ENCODE measurements at regions not wholly inside any gene's neighbourhood (a gene's known extent, or its start where the extent isn't known, plus 50 kb on each side); places are given as distances from the start of the nearest gene placed in this dataset.

- H3K36me3 Mint-ChIP-seq: no peaks in the 10 kb centered on the region
- peaks cover 55 to 67% of the 10 kb centered on the region in 2 donors for H3K4me1 Mint-ChIP-seq (ENCODE audit: low read depth in 2 of 2)
- no peaks in the 10 kb centered on the region for H3K9me3 Mint-ChIP-seq
- H3K27me3 Mint-ChIP-seq: no peaks in the 10 kb centered on the region
- DNase-seq (ENCODE audit: low spot score) (no peak), ATAC-seq (no peak)
- H3K27ac Mint-ChIP-seq: peak overlapping the region in 1 of 2 donors; percentile 94
- no peak overlapping the region for H3K4me3 Mint-ChIP-seq
Measured at GRCh38 chr6:227812-228338, 64.4 kb upstream of the DUSP22 start.

- peak overlapping the region; percentile 14 to 29 for H3K27ac Mint-ChIP-seq
- no peaks in the 10 kb centered on the region for H3K9me3 Mint-ChIP-seq
- peaks cover 48 to 62% of the 10 kb centered on the region in 2 donors for H3K4me1 Mint-ChIP-seq (ENCODE audit: low read depth in 2 of 2)
- H3K27me3 Mint-ChIP-seq: no peaks in the 10 kb centered on the region
- H3K4me3 Mint-ChIP-seq: no peak overlapping the region
- ATAC-seq (no peak), DNase-seq (ENCODE audit: low spot score) (no peak)
- no peaks in the 10 kb centered on the region for H3K36me3 Mint-ChIP-seq
Measured at GRCh38 chr6:228881-229651, 63.2 kb upstream of the DUSP22 start.

GRCh38 chr6:231779-232178, 60.5 kb upstream of the DUSP22 start:
- Mint-ChIP-seq H3K9me3 (no peaks in the 10 kb centered on the region), H3K27ac (peak overlapping the region; percentile 35 to 81), H3K27me3 (no peaks in the 10 kb centered on the region), H3K36me3 (no peaks in the 10 kb centered on the region), H3K4me1 (ENCODE audit: low read depth in 2 of 2) (peaks cover 44 to 59% of the 10 kb centered on the region in 2 donors), H3K4me3 (peak overlapping the region; percentile 11)
- ATAC-seq (peak; percentile 44 to 68), DNase-seq (ENCODE audit: low spot score) (no peak)

- no peaks in the 10 kb centered on the region for H3K36me3 Mint-ChIP-seq
- H3K4me3 Mint-ChIP-seq: no peak overlapping the region
- H3K27ac Mint-ChIP-seq: peak overlapping the region; percentile 39 to 61
- peaks cover 46 to 60% of the 10 kb centered on the region in 2 donors for H3K4me1 Mint-ChIP-seq (ENCODE audit: low read depth in 2 of 2)
- H3K9me3 Mint-ChIP-seq: peaks cover 2% of the 10 kb centered on the region
- DNase-seq (ENCODE audit: low spot score): no peak
- ATAC-seq: peak in 1 of 2 donors; percentile 8
- H3K27me3 Mint-ChIP-seq: no peaks in the 10 kb centered on the region
Measured at GRCh38 chr6:232982-233640, 59.2 kb upstream of the DUSP22 start.

GRCh38 chr6:234706-235372, 57.4 kb upstream of the DUSP22 start:
- Mint-ChIP-seq H3K27ac (peak overlapping the region; percentile 75 to 83), H3K4me1 (ENCODE audit: low read depth in 2 of 2) (peaks cover 46 to 59% of the 10 kb centered on the region in 2 donors), H3K27me3 (no peaks in the 10 kb centered on the region), H3K36me3 (no peaks in the 10 kb centered on the region), H3K9me3 (peaks cover 3% of the 10 kb centered on the region), H3K4me3 (peak overlapping the region; percentile 78)
- no peak for ATAC-seq
- DNase-seq (ENCODE audit: low spot score): no peak

GRCh38 chr6:235763-236360, 56.4 kb upstream of the DUSP22 start:
- Mint-ChIP-seq H3K4me3 (peak overlapping the region; percentile 78), H3K9me3 (peaks cover 3% of the 10 kb centered on the region), H3K27ac (peak overlapping the region; percentile 75 to 83), H3K4me1 (ENCODE audit: low read depth in 2 of 2) (peaks cover 40 to 55% of the 10 kb centered on the region in 2 donors), H3K36me3 (no peaks in the 10 kb centered on the region), H3K27me3 (no peaks in the 10 kb centered on the region)
- peak; percentile 84 for DNase-seq (ENCODE audit: low spot score)
- ATAC-seq: peak; percentile 92 to 94

- H3K4me1 Mint-ChIP-seq (ENCODE audit: low read depth in 2 of 2): peaks cover 37 to 54% of the 10 kb centered on the region in 2 donors
- H3K4me3 Mint-ChIP-seq: peak overlapping the region; percentile 51
- ATAC-seq (no peak), DNase-seq (ENCODE audit: low spot score) (no peak)
- H3K36me3 Mint-ChIP-seq: no peaks in the 10 kb centered on the region
- peak overlapping the region; percentile 75 to 83 for H3K27ac Mint-ChIP-seq
- H3K9me3 Mint-ChIP-seq: peaks cover 3% of the 10 kb centered on the region
- H3K27me3 Mint-ChIP-seq: no peaks in the 10 kb centered on the region
Measured at GRCh38 chr6:236519-236918, 55.8 kb upstream of the DUSP22 start.

GRCh38 chr6:240151-240550, 52.1 kb upstream of the DUSP22 start:
- no peak overlapping the region for H3K4me3 Mint-ChIP-seq
- no peak for DNase-seq (ENCODE audit: low spot score)

GRCh38 chr6:241336-241865, 50.9 kb upstream of the DUSP22 start:
- Mint-ChIP-seq H3K9me3 (peaks cover 3% of the 10 kb centered on the region), H3K4me1 (ENCODE audit: low read depth in 2 of 2) (peaks cover 5 to 21% of the 10 kb centered on the region in 2 donors), H3K4me3 (no peak overlapping the region), H3K27me3 (no peaks in the 10 kb centered on the region), H3K27ac (no peak overlapping the region), H3K36me3 (peaks cover 6% of the 10 kb centered on the region)
- ATAC-seq: no peak
- DNase-seq (ENCODE audit: low spot score): no peak

More at GRCh38 chr6:240151-240550, 52.1 kb upstream of the DUSP22 start:
- Mint-ChIP-seq H3K9me3 (peaks cover 3% of the 10 kb centered on the region), H3K27me3 (no peaks in the 10 kb centered on the region), H3K36me3 (peaks cover 6% of the 10 kb centered on the region), H3K27ac (peak overlapping the region in 1 of 2 donors; percentile 6), H3K4me1 (ENCODE audit: low read depth in 2 of 2) (peaks cover 17 to 32% of the 10 kb centered on the region in 2 donors)
- no peak for ATAC-seq

All from natural killer cell treated with Interleukin-12 subunit alpha and Interleukin-12 subunit beta and Interleukin-15 and Interleukin-18, amount 100 ng/mL, for 72 hours (primary cell).